Mesothelial cell of epicardium (in vitro differentiated cells): ENCODE measurements at regions not wholly inside any gene's neighbourhood (a gene's known extent, or its start where the extent isn't known, plus 50 kb on each side); places are given as distances from the start of the nearest gene placed in this dataset.

Experiments used
- DNase-seq, 2 experiments: peaks; one replicate each; pipeline ENCODE4 v3.0.0; 2021; ENCODE audit warnings: low spot score in 2 of 2; ENCODE audit not compliant: unreplicated experiment in 2 of 2
- H3K27ac Mint-ChIP-seq: 2 replicates; pipeline ENCODE4 v1.8.0; 2021; ENCODE audit warnings: mixed read lengths
- H3K27me3 Mint-ChIP-seq: 2 replicates; pipeline ENCODE4 v1.8.0; 2021; ENCODE audit warnings: low read depth, mixed read lengths
- H3K36me3 Mint-ChIP-seq: 2 replicates; pipeline ENCODE4 v1.8.0; 2021; ENCODE audit warnings: mixed read lengths
- H3K4me1 Mint-ChIP-seq: 2 replicates; pipeline ENCODE4 v1.8.0; 2021; ENCODE audit warnings: mixed read lengths
- H3K4me3 Mint-ChIP-seq: 2 replicates; pipeline ENCODE4 v1.8.0; 2021; ENCODE audit warnings: mild to moderate bottlenecking, moderate library complexity, mixed read lengths
- H3K9me3 Mint-ChIP-seq: 2 replicates; pipeline ENCODE4 v1.8.0; 2021; ENCODE audit warnings: mixed read lengths
- CTCF ChIP-seq: fragments of 200-600 bp; sonication (generic); IDR thresholded peaks from one replicate; pipeline ENCODE4 v1.5.0; 2021; ENCODE audit warnings: antibody characterized with exemption; ENCODE audit not compliant: unreplicated experiment

DNA sequence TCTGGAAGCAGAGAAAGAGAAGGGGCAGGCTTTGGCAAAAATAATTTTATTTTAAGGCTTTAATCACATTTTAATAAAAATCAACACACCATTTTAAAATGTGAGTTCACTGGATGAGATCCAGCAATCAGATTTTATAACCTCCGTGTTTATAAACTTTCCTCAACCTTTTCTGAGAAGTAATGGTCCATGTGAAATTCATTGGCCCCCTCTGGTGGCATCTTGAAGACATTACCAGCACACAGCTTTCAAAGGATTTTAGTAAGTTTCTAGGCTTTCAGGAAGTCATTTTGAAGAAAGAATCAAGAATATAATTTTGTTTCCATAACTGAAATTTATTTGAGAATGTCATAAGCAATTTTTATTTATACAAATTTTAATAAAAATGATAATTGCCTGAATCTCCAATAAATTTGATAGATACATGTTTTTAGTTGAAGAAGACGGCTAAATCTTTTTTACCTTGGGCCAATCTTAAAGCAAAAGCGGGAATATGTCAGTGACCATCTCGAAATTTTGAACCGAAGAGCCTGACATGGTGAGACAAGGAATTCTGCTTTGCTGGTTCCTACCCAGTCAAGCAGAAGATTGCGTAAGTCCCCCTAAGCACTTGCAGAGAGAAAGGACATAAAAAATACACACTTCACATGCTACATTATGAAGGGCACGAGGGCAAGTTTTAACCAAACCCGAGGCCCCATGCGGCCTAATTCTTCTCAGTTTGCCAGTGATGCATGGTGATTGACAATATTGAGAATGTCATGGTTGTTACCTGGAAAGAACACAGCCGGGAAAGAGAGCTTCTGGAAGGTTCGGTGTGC, 128.4 kb upstream of the CBLN2 start:
- Mint-ChIP-seq H3K27me3 (peaks cover 6% of the 10 kb centered on the region), H3K36me3 (no peaks in the 10 kb centered on the region), H3K9me3 (no peaks in the 10 kb centered on the region), H3K4me1 (peaks cover 20% of the 10 kb centered on the region), H3K27ac (no peak overlapping the region), H3K4me3 (no peak overlapping the region)
- DNase-seq: no peak
- TF ChIP-seq CTCF: peak; percentile 83

DNA sequence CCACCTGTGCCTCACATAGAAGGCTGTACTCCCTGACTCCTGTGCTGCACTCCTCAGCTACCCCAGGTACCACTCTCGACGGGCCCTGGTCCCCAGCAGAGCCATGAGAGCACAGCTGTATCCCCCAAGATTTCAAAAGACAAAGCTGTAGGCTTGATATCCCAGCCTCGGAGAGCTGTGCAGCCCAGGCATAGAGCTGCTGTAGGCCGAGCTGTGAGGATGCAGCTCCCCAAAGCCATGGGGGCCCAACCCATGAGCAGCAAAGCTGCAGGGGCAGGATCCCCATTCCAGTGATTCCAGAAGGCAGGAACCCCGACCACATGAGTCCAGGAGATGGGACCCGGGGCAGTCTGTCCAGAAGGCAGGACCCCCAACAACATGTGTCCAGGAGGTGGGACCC, 123.8 kb upstream of the CBLN2 start:
- no peaks in the 10 kb centered on the region for H3K36me3 Mint-ChIP-seq
- no peak for DNase-seq
- H3K27me3 Mint-ChIP-seq: peaks cover 12% of the 10 kb centered on the region
- no peak overlapping the region for H3K27ac Mint-ChIP-seq
- no peak for TF ChIP-seq CTCF
- H3K9me3 Mint-ChIP-seq: no peaks in the 10 kb centered on the region
- H3K4me3 Mint-ChIP-seq: no peak overlapping the region
- H3K4me1 Mint-ChIP-seq: no peaks in the 10 kb centered on the region

DNA sequence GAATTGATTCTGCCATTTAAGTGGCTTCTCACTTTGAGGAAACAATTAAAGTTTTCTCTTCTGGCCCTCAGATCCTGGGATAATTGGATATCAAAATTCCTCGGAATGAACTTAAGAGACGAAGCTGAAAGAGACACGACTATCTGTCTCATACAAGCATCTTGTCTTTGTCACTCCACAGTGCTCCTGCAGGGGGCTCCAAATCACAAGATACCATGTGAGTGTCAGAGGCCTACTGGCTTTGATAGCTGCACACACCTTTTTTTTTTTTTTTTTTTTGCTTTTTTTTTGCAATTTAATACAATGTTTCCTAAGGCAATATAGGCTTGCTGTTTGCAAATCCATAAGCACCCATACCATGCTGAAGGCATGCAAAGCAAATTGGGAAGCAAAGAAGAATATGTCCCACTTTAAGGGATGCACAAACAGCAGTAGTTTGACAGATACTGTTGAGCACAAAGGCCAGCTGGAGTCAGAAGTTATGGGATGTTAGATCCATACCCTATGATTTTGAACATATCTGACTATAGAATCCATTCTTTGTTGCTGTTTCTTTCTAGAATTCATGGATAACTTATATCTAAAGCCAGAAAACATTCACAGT, 109.0 kb upstream of the CBLN2 start:
- Mint-ChIP-seq H3K4me1 (no peaks in the 10 kb centered on the region), H3K9me3 (peaks cover 8% of the 10 kb centered on the region), H3K27me3 (peaks cover 24% of the 10 kb centered on the region), H3K27ac (no peak overlapping the region), H3K36me3 (no peaks in the 10 kb centered on the region), H3K4me3 (no peak overlapping the region)
- peak; percentile 23 to 63 for DNase-seq
- peak; percentile 34 for TF ChIP-seq CTCF

- peaks cover 32% of the 10 kb centered on the region for H3K27me3 Mint-ChIP-seq
Measured at GRCh38 chr18:72651033-72651432, 106.9 kb upstream of the CBLN2 start.

GRCh38 chr18:72648481-72648960, 104.4 kb upstream of the CBLN2 start:
- Mint-ChIP-seq H3K27ac (no peak overlapping the region), H3K4me3 (no peak overlapping the region), H3K27me3 (peaks cover 45% of the 10 kb centered on the region), H3K9me3 (no peaks in the 10 kb centered on the region), H3K36me3 (no peaks in the 10 kb centered on the region), H3K4me1 (no peaks in the 10 kb centered on the region)
- DNase-seq: no peak
- TF ChIP-seq CTCF: no peak

More at GRCh38 chr18:72651033-72651432, 106.9 kb upstream of the CBLN2 start:
- no peaks in the 10 kb centered on the region for H3K4me1 Mint-ChIP-seq
- DNase-seq: no peak
- no peaks in the 10 kb centered on the region for H3K36me3 Mint-ChIP-seq
- no peak overlapping the region for H3K27ac Mint-ChIP-seq
- H3K9me3 Mint-ChIP-seq: peaks cover 5% of the 10 kb centered on the region
- H3K4me3 Mint-ChIP-seq: no peak overlapping the region
- TF ChIP-seq CTCF: no peak
